ENCODE measurements at regions not wholly inside any gene's neighbourhood (a gene's known extent, or its start where the extent isn't known, plus 50 kb on each side); places are given as distances from the start of the nearest gene placed in this dataset.

- H3K36me3 ChIP-seq (ENCODE audit: low read depth) = no peaks in the 10 kb centered on the region
- no peaks in the 10 kb centered on the region for H3K9me3 ChIP-seq (ENCODE audit: severe bottlenecking)
- ATAC-seq (ENCODE audit: low read depth) = no peak
Measured at GRCh38 chr15:70401709-70402108, 304.0 kb upstream of the TLE3 start.

GRCh38 chr15:70400766-70401541 is 303.2 kb upstream of the TLE3 start:
- Histone ChIP-seq H3K27ac (ENCODE audit: poor library complexity, severe bottlenecking) (no peak overlapping the region), H3K4me1 (ENCODE audit: insufficient read depth, poor library complexity, severe bottlenecking) (no peaks in the 10 kb centered on the region), H3K9me3 (ENCODE audit: severe bottlenecking) (no peaks in the 10 kb centered on the region), H3K27me3 (ENCODE audit: insufficient read depth, poor library complexity, severe bottlenecking) (no peaks in the 10 kb centered on the region), H3K36me3 (ENCODE audit: low read depth) (no peaks in the 10 kb centered on the region), H3K4me3 (ENCODE audit: severe bottlenecking) (no peak overlapping the region)
- DNase-seq (ENCODE audit: low spot score) (no peak), ATAC-seq (ENCODE audit: low read depth) (no peak)
- no peak for TF ChIP-seq CTCF (IDR thresholded peaks at IDR 0.05; ENCODE audit: poor library complexity, severe bottlenecking)

More at GRCh38 chr15:70401709-70402108, 304.0 kb upstream of the TLE3 start:
- H3K4me3 ChIP-seq (ENCODE audit: severe bottlenecking) = no peak overlapping the region
- no peaks in the 10 kb centered on the region for H3K27me3 ChIP-seq (ENCODE audit: insufficient read depth, poor library complexity, severe bottlenecking)
- no peaks in the 10 kb centered on the region for H3K4me1 ChIP-seq (ENCODE audit: insufficient read depth, poor library complexity, severe bottlenecking)
- no peak overlapping the region for H3K27ac ChIP-seq (ENCODE audit: poor library complexity, severe bottlenecking)
- no peak for DNase-seq (ENCODE audit: low spot score)
- no peak for TF ChIP-seq CTCF (IDR thresholded peaks at IDR 0.05; ENCODE audit: poor library complexity, severe bottlenecking)

- ATAC-seq (ENCODE audit: low read depth) = no peak
- TF ChIP-seq CTCF (IDR thresholded peaks at IDR 0.05; ENCODE audit: poor library complexity, severe bottlenecking) = no peak
- H3K36me3 ChIP-seq (ENCODE audit: low read depth) = no peaks in the 10 kb centered on the region
Measured at GRCh38 chr15:70399204-70399603, 301.5 kb upstream of the TLE3 start.

GRCh38 chr15:70398694-70399093 is 301.0 kb upstream of the TLE3 start:
- no peaks in the 10 kb centered on the region for H3K27me3 ChIP-seq (ENCODE audit: insufficient read depth, poor library complexity, severe bottlenecking)
- no peak; the same call in 2 of the 3 replicates for ATAC-seq (ENCODE audit: low read depth)
- no peak overlapping the region for H3K27ac ChIP-seq (ENCODE audit: poor library complexity, severe bottlenecking)
- no peak for TF ChIP-seq CTCF (IDR thresholded peaks at IDR 0.05; ENCODE audit: poor library complexity, severe bottlenecking)
- DNase-seq (ENCODE audit: low spot score) = peak; percentile 27
- H3K36me3 ChIP-seq (ENCODE audit: low read depth) = no peaks in the 10 kb centered on the region
- no peaks in the 10 kb centered on the region for H3K9me3 ChIP-seq (ENCODE audit: severe bottlenecking)
- H3K4me1 ChIP-seq (ENCODE audit: insufficient read depth, poor library complexity, severe bottlenecking) = no peaks in the 10 kb centered on the region
- no peak overlapping the region for H3K4me3 ChIP-seq (ENCODE audit: severe bottlenecking)

More at GRCh38 chr15:70399204-70399603, 301.5 kb upstream of the TLE3 start:
- Histone ChIP-seq H3K9me3 (ENCODE audit: severe bottlenecking) (no peaks in the 10 kb centered on the region), H3K27ac (ENCODE audit: poor library complexity, severe bottlenecking) (no peak overlapping the region), H3K4me3 (ENCODE audit: severe bottlenecking) (no peak overlapping the region), H3K4me1 (ENCODE audit: insufficient read depth, poor library complexity, severe bottlenecking) (no peaks in the 10 kb centered on the region), H3K27me3 (ENCODE audit: insufficient read depth, poor library complexity, severe bottlenecking) (no peaks in the 10 kb centered on the region)
- peak; percentile 26 for DNase-seq (ENCODE audit: low spot score)

- TF ChIP-seq CTCF (IDR thresholded peaks at IDR 0.05; ENCODE audit: poor library complexity, severe bottlenecking) = no peak
- H3K9me3 ChIP-seq (ENCODE audit: severe bottlenecking) = no peaks in the 10 kb centered on the region
- no peak overlapping the region for H3K4me3 ChIP-seq (ENCODE audit: severe bottlenecking)
- no peaks in the 10 kb centered on the region for H3K4me1 ChIP-seq (ENCODE audit: insufficient read depth, poor library complexity, severe bottlenecking)
- H3K27ac ChIP-seq (ENCODE audit: poor library complexity, severe bottlenecking) = no peak overlapping the region
- no peaks in the 10 kb centered on the region for H3K36me3 ChIP-seq (ENCODE audit: low read depth)
- ATAC-seq (ENCODE audit: low read depth) (no peak), DNase-seq (ENCODE audit: low spot score) (no peak)
- H3K27me3 ChIP-seq (ENCODE audit: insufficient read depth, poor library complexity, severe bottlenecking) = no peaks in the 10 kb centered on the region
Measured at GRCh38 chr15:70396807-70397206, 299.1 kb upstream of the TLE3 start.
